Naive thymus-derived CD4-positive, alpha-beta T cell (primary cell): ENCODE measurements at regions not wholly inside any gene's neighbourhood (a gene's known extent, or its start where the extent isn't known, plus 50 kb on each side); places are given as distances from the start of the nearest gene placed in this dataset.

Source experiments
- ATAC-seq: fragments of 150-1000 bp; cut with Tn5 transposase; 2 replicates; pipeline ENCODE4 v1.10.0; 2021; ENCODE audit warnings: mild to moderate bottlenecking, moderate library complexity
- CTCF ChIA-PET: fragments of 350-600 bp; sonication (Branson Sonifier 250); formaldehyde crosslinking; loops from one replicate; lab custom pipeline; 2021; ENCODE audit warnings: antibody characterized with exemption; lab: Charles Lee
- POLR2A ChIA-PET: fragments of 350-600 bp; sonication (Branson Sonifier 250); formaldehyde crosslinking; loops from one replicate; lab custom pipeline; 2021; ENCODE audit warnings: antibody characterized with exemption, inconsistent platforms; lab: Charles Lee
- DNase-seq, 9 donors: peaks; one replicate each; pipeline versions ENCODE4 v3.0.0 to v3.0.0-alpha.2; 2020 to 2022; ENCODE audit warnings: mixed read lengths in 1 of 9
- H3K27ac ChIP-seq: one replicate; pipeline ENCODE4 v1.7.0; 2013; ENCODE audit warnings: mild to moderate bottlenecking, low read depth, low read length, moderate library complexity
- H3K27me3 ChIP-seq, 2 donors: one replicate each; pipeline ENCODE4 v1.7.0; 2013; ENCODE audit warnings: low read length in 2 of 2, mild to moderate bottlenecking in 2 of 2, moderate library complexity in 2 of 2; ENCODE audit not compliant: control insufficient read depth in 2 of 2, insufficient read depth in 2 of 2
- H3K36me3 ChIP-seq, 3 experiments: 1 replicate in 2 of 3; 2 replicates in 1 of 3; pipeline ENCODE4 v1.7.0; 2013; ENCODE audit warnings: low read length in 3 of 3, mild to moderate bottlenecking in 3 of 3, moderate library complexity in 1 of 3; ENCODE audit not compliant: insufficient read depth in 3 of 3, control insufficient read depth in 2 of 3
- H3K4me1 ChIP-seq, 2 donors: one replicate each; pipeline ENCODE4 v1.7.0; 2013; ENCODE audit warnings: low read length in 2 of 2, mild to moderate bottlenecking in 2 of 2, moderate library complexity in 1 of 2; ENCODE audit not compliant: control insufficient read depth in 2 of 2, insufficient read depth in 2 of 2
- H3K4me3 ChIP-seq: 2 replicates; pipeline ENCODE4 v1.7.0; 2013; ENCODE audit warnings: mild to moderate bottlenecking, low read length
- H3K9me3 ChIP-seq, 3 experiments: 1 replicate in 2 of 3; 2 replicates in 1 of 3; pipeline ENCODE4 v1.7.0; 2013; ENCODE audit warnings: low read length in 3 of 3; ENCODE audit not compliant: control insufficient read depth in 2 of 3
- H3K27ac Mint-ChIP-seq, 9 donors: one replicate each; pipeline ENCODE4 v1.8.0; 2020 to 2022; ENCODE audit warnings: mixed read lengths in 9 of 9, mild to moderate bottlenecking in 8 of 9, moderate library complexity in 5 of 9, inconsistent platforms in 2 of 9
- H3K27me3 Mint-ChIP-seq, 5 donors: one replicate each; pipeline ENCODE4 v1.8.0; 2021 to 2022; ENCODE audit warnings: mixed read lengths in 5 of 5, mild to moderate bottlenecking in 1 of 5
- H3K36me3 Mint-ChIP-seq, 5 donors: one replicate each; pipeline ENCODE4 v1.8.0; 2020 to 2022; ENCODE audit warnings: mixed read lengths in 5 of 5, mild to moderate bottlenecking in 3 of 5, inconsistent platforms in 1 of 5
- H3K4me1 Mint-ChIP-seq, 7 donors: one replicate each; pipeline ENCODE4 v1.8.0; 2020 to 2022; ENCODE audit warnings: mixed read lengths in 7 of 7, mild to moderate bottlenecking in 3 of 7, inconsistent platforms in 1 of 7
- H3K4me3 Mint-ChIP-seq, 10 donors: one replicate each; pipeline ENCODE4 v1.8.0; 2020 to 2022; ENCODE audit warnings: mild to moderate bottlenecking in 10 of 10, mixed read lengths in 10 of 10, moderate library complexity in 6 of 10, inconsistent platforms in 2 of 10
- H3K9me3 Mint-ChIP-seq, 11 donors: one replicate each; pipeline ENCODE4 v1.8.0; 2020 to 2022; ENCODE audit warnings: mixed read lengths in 11 of 11, mild to moderate bottlenecking in 4 of 11, inconsistent platforms in 1 of 11, moderate library complexity in 1 of 11
- intact Hi-C, 2 donors: fragments of 100-400 bp; cut with micrococcal nuclease; formaldehyde crosslinking; loops; one replicate each; pipeline ENCODE4 v1.15.1; 2023

DNA sequence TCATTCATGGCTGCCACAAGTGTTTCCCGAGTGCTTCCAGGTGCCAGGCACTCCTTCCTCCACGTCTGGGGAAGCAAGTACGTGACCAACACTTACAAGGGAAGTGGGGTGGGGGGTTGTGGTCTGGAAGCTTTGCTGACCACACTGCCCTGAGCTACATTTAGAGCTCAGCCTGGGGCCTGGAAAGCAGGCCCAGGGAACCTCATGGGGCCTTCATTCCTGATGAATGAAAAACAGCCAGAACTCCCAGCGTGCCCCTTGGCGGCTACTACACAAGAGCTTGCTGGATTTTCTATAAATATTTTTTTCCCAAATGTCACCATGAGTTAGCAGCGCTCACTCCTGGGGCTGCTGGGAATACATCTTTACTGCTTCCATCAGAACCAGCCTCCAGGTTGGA, 73.3 kb downstream of the ABCC12 start:
- Mint-ChIP-seq H3K4me1 (no peaks in the 10 kb centered on the region), H3K9me3 (peaks cover 0 to 7% (median 0%) of the 10 kb centered on the region in 11 donors), H3K4me3 (no peak overlapping the region), H3K27ac (no peak overlapping the region), H3K36me3 (no peaks in the 10 kb centered on the region), H3K27me3 (peaks cover 4 to 37% (median 4%) of the 10 kb centered on the region in 5 donors)
- Histone ChIP-seq H3K9me3 (no peaks in the 10 kb centered on the region), H3K27me3 (no peaks in the 10 kb centered on the region), H3K36me3 (no peaks in the 10 kb centered on the region), H3K27ac (no peak overlapping the region), H3K4me3 (no peak overlapping the region), H3K4me1 (no peaks in the 10 kb centered on the region)
- DNase-seq: no peak
- CTCF ChIA-PET: no interaction called here
- intact Hi-C loops: no loop called here
- no peak for ATAC-seq
- POLR2A ChIA-PET: no interaction called here

GRCh38 chr16:48081656-48082055, 74.1 kb downstream of the ABCC12 start:
- Mint-ChIP-seq H3K9me3 (peaks cover 0 to 7% (median 0%) of the 10 kb centered on the region in 11 donors), H3K36me3 (no peaks in the 10 kb centered on the region), H3K4me1 (no peaks in the 10 kb centered on the region), H3K4me3 (no peak overlapping the region), H3K27me3 (peaks cover 4 to 38% (median 7%) of the 10 kb centered on the region in 5 donors), H3K27ac (no peak overlapping the region)
- intact Hi-C loops: no loop called here
- no peak for ATAC-seq
- Histone ChIP-seq H3K27me3 (no peaks in the 10 kb centered on the region), H3K9me3 (no peaks in the 10 kb centered on the region), H3K27ac (no peak overlapping the region), H3K4me3 (no peak overlapping the region), H3K36me3 (no peaks in the 10 kb centered on the region), H3K4me1 (no peaks in the 10 kb centered on the region)
- DNase-seq: no peak
- ChIA-PET CTCF (no interaction called here), POLR2A (no interaction called here)

DNA sequence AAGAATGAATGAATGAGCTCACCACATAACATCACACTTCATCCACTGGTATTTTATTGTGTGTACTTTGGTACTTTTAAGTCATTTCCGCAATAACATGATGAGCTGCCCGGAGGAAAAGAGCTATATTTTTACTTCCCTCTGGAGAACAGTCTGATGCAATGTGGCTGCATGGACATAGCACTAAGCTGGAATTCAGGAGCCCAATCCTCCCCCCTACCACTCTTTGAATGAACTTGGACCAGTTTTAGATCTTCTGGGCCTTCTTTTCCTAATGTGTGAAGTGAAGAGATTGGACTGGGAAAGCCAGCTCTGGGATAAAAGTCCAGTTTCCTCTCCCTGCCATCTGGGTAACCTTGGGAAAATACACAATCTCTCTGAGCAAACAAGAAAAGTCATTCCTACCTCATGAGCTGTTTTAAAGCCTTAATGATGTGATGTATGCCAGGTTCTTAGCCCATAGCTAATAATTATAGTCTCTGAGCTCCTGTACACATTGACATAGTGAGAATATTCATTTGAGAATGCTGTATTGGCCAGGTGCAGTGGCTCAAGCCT, 79.3 kb downstream of the ABCC12 start:
- Histone ChIP-seq H3K4me1 (no peaks in the 10 kb centered on the region), H3K9me3 (no peaks in the 10 kb centered on the region), H3K27me3 (no peaks in the 10 kb centered on the region), H3K4me3 (no peak overlapping the region), H3K36me3 (no peaks in the 10 kb centered on the region), H3K27ac (no peak overlapping the region)
- no peak for DNase-seq
- no peak overlapping the region for H3K4me3 Mint-ChIP-seq
- CTCF ChIA-PET: no interaction called here
- peaks cover 2 to 40% (median 18%) of the 10 kb centered on the region in 5 donors for H3K27me3 Mint-ChIP-seq
- H3K9me3 Mint-ChIP-seq: peaks cover 0 to 11% (median 1%) of the 10 kb centered on the region in 11 donors
- ATAC-seq: no peak
- no peak overlapping the region for H3K27ac Mint-ChIP-seq
- H3K36me3 Mint-ChIP-seq: no peaks in the 10 kb centered on the region
- POLR2A ChIA-PET: no interaction called here
- no peaks in the 10 kb centered on the region for H3K4me1 Mint-ChIP-seq
- intact Hi-C loops: no loop called here

GRCh38 chr16:48075398-48075797, 80.4 kb downstream of the ABCC12 start:
- Histone ChIP-seq H3K4me1 (no peaks in the 10 kb centered on the region), H3K36me3 (no peaks in the 10 kb centered on the region), H3K27ac (no peak overlapping the region), H3K9me3 (no peaks in the 10 kb centered on the region), H3K27me3 (no peaks in the 10 kb centered on the region), H3K4me3 (no peak overlapping the region)
- ATAC-seq (no peak), DNase-seq (no peak)
- H3K36me3 Mint-ChIP-seq: no peaks in the 10 kb centered on the region
- intact Hi-C loops: no loop called here
- no peak overlapping the region for H3K27ac Mint-ChIP-seq
- no peak overlapping the region for H3K4me3 Mint-ChIP-seq
- CTCF ChIA-PET: no interaction called here
- POLR2A ChIA-PET: no interaction called here
- no peaks in the 10 kb centered on the region for H3K4me1 Mint-ChIP-seq
- H3K9me3 Mint-ChIP-seq: peaks cover 0 to 11% (median 1%) of the 10 kb centered on the region in 11 donors
- peaks cover 2 to 46% (median 24%) of the 10 kb centered on the region in 5 donors for H3K27me3 Mint-ChIP-seq

DNA sequence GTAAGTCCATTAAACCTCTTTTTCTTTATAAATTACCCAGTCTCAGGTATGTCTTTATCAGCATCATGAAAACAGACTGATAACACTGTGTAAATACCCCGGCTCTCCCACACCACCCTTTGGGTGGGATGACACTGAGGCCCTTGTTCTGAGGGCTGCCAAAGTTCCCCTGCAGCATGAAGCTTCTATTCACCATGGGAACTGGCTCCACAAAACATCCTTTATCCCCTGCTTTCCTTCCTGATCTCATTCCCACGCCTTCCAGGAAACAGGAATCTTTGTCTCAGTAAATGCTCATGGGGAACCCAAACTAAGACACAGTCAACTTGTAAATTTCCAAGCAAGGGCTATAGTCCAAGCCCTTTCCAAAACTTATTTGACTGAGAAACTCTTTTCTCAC, 88.4 kb downstream of the ABCC12 start:
- Mint-ChIP-seq H3K27me3 (peaks cover 0 to 28% (median 15%) of the 10 kb centered on the region in 5 donors), H3K36me3 (no peaks in the 10 kb centered on the region), H3K9me3 (peaks cover 0 to 9% (median 3%) of the 10 kb centered on the region in 11 donors), H3K4me1 (no peaks in the 10 kb centered on the region), H3K4me3 (no peak overlapping the region), H3K27ac (no peak overlapping the region)
- ChIA-PET POLR2A (no interaction called here), CTCF (no interaction called here)
- Histone ChIP-seq H3K36me3 (no peaks in the 10 kb centered on the region), H3K4me3 (no peak overlapping the region), H3K27me3 (no peaks in the 10 kb centered on the region), H3K27ac (no peak overlapping the region), H3K4me1 (no peaks in the 10 kb centered on the region), H3K9me3 (no peaks in the 10 kb centered on the region)
- no peak for ATAC-seq
- intact Hi-C loops: no loop called here
- DNase-seq: no peak

- Histone ChIP-seq H3K27ac (no peak overlapping the region), H3K27me3 (no peaks in the 10 kb centered on the region), H3K4me1 (no peaks in the 10 kb centered on the region), H3K4me3 (no peak overlapping the region), H3K36me3 (no peaks in the 10 kb centered on the region), H3K9me3 (no peaks in the 10 kb centered on the region)
- no peak for DNase-seq
- ChIA-PET POLR2A (no interaction called here), CTCF (no interaction called here)
- no peaks in the 10 kb centered on the region for H3K36me3 Mint-ChIP-seq
- H3K27me3 Mint-ChIP-seq: peaks cover 0 to 23% (median 13%) of the 10 kb centered on the region in 5 donors
- intact Hi-C loops: no loop called here
- no peaks in the 10 kb centered on the region for H3K4me1 Mint-ChIP-seq
- H3K4me3 Mint-ChIP-seq: no peak overlapping the region
- peaks cover 0 to 9% (median 1%) of the 10 kb centered on the region in 11 donors for H3K9me3 Mint-ChIP-seq
- no peak overlapping the region for H3K27ac Mint-ChIP-seq
- ATAC-seq: no peak
These were observed 90.8 kb downstream of the ABCC12 start for GRCh38 chr16:48064971-48065370.

- Histone ChIP-seq H3K27me3 (no peaks in the 10 kb centered on the region), H3K27ac (no peak overlapping the region), H3K4me3 (no peak overlapping the region), H3K36me3 (no peaks in the 10 kb centered on the region), H3K9me3 (no peaks in the 10 kb centered on the region), H3K4me1 (no peaks in the 10 kb centered on the region)
- ChIA-PET POLR2A (no interaction called here), CTCF (no interaction called here)
- no peak for ATAC-seq
- Mint-ChIP-seq H3K9me3 (peaks cover 0 to 9% (median 0%) of the 10 kb centered on the region in 11 donors), H3K27me3 (peaks cover 0 to 20% (median 13%) of the 10 kb centered on the region in 5 donors), H3K36me3 (no peaks in the 10 kb centered on the region), H3K27ac (no peak overlapping the region), H3K4me3 (no peak overlapping the region), H3K4me1 (no peaks in the 10 kb centered on the region)
- DNase-seq: no peak
- intact Hi-C loops: no loop called here
These were observed 93.1 kb downstream of the ABCC12 start for GRCh38 chr16:48062681-48063080.
